ENCODE measurements at regions not wholly inside any gene's neighbourhood (a gene's known extent, or its start where the extent isn't known, plus 50 kb on each side); places are given as distances from the start of the nearest gene placed in this dataset.
"Not testable (repeated sequence)": the region's sequence is repeated elsewhere in the genome, so short reads cannot be mapped to it uniquely, and the experiment has no call there.

GRCh38 chr19:22523940-22524339 is 101.8 kb upstream of the ZNF98 start:
- TF ChIP-seq CTCF (IDR thresholded peaks at IDR 0.05; ENCODE audit: insufficient read depth, missing control alignments), result no peak
- DNase-seq (ENCODE audit: insufficient read length, low spot score) (no peak), FAIRE-seq (no peak)

DNA sequence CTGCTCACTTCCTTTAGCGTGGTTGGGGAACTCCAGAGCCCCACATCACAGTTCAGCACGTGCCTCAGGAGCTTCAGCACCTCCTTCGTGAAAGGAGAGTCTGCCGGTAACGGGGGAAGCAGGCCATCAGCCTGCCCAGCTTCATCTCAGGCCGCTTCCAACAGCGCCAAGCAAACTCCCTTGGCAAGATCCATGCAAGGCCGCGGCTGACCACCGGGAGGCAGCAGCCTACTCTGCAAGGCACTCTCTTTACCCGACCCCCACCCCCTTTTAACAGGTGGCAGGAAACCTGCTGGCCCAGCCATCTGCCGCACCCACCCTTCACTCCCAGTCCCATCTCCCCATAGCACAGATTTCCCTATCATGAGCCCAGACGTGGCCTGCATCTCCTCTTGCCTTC is 97.4 kb upstream of the ZNF98 start:
- DNase-seq (ENCODE audit: insufficient read length, low spot score); FAIRE-seq: not testable (repeated sequence)

DNA sequence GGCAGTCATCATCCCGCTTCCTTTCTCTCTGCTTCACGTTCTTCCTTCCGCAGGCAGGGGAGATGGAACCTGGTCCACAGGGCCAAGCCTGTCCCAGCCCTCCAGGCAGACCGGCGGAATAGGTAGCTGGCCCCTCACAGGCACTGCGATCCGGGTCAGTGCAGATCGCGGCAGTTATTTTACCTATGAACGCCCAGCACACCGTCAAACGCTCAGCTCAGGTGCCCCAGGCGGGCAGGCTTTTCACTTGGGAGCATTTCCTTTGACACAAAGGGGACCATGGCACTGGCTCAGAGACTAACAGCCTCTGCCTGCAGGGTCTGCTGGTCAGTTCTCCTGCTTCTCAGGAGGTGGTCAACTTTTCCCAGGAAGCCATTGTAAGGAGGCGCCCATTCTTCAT is 97.0 kb upstream of the ZNF98 start:
- DNase-seq (ENCODE audit: insufficient read length, low spot score) (no peak), FAIRE-seq (no peak)
- no peak for TF ChIP-seq CTCF (IDR thresholded peaks at IDR 0.05; ENCODE audit: insufficient read depth, missing control alignments)

GRCh38 chr19:22517496-22518411 is 95.6 kb upstream of the ZNF98 start:
- TF ChIP-seq CTCF (IDR thresholded peaks at IDR 0.05; ENCODE audit: insufficient read depth, missing control alignments), result no peak
- DNase-seq (ENCODE audit: insufficient read length, low spot score), result no peak
- no peak for FAIRE-seq

GRCh38 chr19:22515435-22515834 is 93.3 kb upstream of the ZNF98 start:
- no peak for TF ChIP-seq CTCF (IDR thresholded peaks at IDR 0.05; ENCODE audit: insufficient read depth, missing control alignments)
- DNase-seq (ENCODE audit: insufficient read length, low spot score), result no peak
- FAIRE-seq, result no peak

GRCh38 chr19:22503524-22503923 is 81.4 kb upstream of the ZNF98 start:
- TF ChIP-seq CTCF (IDR thresholded peaks at IDR 0.05; ENCODE audit: insufficient read depth, missing control alignments), result no peak
- FAIRE-seq, result no peak
- DNase-seq (ENCODE audit: insufficient read length, low spot score), result no peak

- FAIRE-seq, result no peak
- no peak for DNase-seq (ENCODE audit: insufficient read length, low spot score)
- TF ChIP-seq CTCF (IDR thresholded peaks at IDR 0.05; ENCODE audit: insufficient read depth, missing control alignments), result no peak
Observed at GRCh38 chr19:22502766-22503165, 80.6 kb upstream of the ZNF98 start.

DNA sequence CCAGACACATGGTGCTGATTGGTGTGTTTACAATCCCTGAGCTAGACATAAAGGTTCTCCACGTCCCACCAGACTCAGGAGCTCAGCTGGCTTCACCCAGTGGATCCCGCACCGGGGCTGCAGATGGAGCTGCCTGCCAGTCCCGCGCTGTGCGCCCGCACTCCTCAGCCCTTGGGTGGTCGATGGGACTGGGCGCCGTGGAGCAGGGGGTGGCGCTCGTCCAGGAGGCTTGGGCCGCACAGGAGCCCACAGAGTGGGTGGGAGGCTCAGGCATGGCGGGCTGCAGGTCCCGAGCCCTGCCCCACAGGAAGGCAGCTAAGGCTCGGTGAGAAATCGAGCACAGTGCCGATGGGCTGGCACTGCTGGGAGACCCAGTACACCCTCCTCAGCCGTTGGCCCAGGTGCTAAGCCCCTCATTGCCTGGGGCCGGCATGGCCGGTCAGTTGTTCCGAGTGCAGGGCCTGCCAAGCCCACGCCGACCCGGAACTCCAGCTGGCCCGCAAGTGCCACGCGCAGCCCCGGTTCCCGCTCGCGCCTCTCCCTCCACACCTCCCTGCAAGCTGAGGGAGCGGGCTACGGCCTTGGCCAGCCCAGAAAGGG is 76.8 kb upstream of the ZNF98 start:
- FAIRE-seq; DNase-seq (ENCODE audit: insufficient read length, low spot score): not testable (repeated sequence)

Data from D721Med (cell line).